ENCODE measurements at regions not wholly inside any gene's neighbourhood (a gene's known extent, or its start where the extent isn't known, plus 50 kb on each side); places are given as distances from the start of the nearest gene placed in this dataset.

DNA sequence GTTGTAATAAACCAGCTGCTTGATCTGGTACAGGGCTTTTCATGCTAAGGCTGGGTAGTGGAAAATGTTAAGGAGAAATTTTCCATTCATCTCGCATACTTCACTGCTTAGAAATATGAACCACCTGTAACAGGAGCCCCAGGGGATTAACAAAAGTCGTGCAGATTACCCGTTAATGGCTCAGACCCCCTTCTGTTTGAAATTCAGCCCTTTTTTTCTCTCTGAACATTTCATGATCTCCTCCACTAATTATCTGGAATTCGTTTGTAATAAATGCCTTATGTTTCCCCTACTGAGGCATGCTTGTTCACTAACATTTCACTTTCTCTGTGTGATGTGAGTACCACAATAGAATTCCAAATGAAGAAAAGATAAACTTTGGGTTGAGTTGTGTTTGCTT is 336.4 kb upstream of the HSF2 start:
- no TSS peak for BruUV-seq (replicated peaks)
- RAD21 ChIA-PET (ENCODE audit: unreplicated experiment) = no interaction called here
- TF ChIP-seq NFXL1 (IDR thresholded peaks at IDR 0.05; ENCODE audit: borderline replicate concordance) (no peak), KAT2A (conservative IDR thresholded peaks at IDR 0.05; ENCODE audit: control insufficient read depth, low read depth, low read length) (no peak), ATF7 (IDR thresholded peaks at IDR 0.05; ENCODE audit: low read depth) (no peak), WRNIP1 (IDR thresholded peaks at IDR 0.05; ENCODE audit: borderline replicate concordance, low read depth, low read length) (no peak), GATAD2B (conservative IDR thresholded peaks at IDR 0.05; ENCODE audit: low read depth) (no peak), ZZZ3 (IDR thresholded peaks at IDR 0.05; ENCODE audit: control insufficient read depth, insufficient read length, low read depth) (no peak), PML (IDR thresholded peaks at IDR 0.05; ENCODE audit: low read length) (no peak), NR2F1 (conservative IDR thresholded peaks at IDR 0.05) (no peak), BMI1 (IDR thresholded peaks at IDR 0.05; ENCODE audit: borderline replicate concordance) (no peak)
- TF ChIP-seq, protein P1, sequence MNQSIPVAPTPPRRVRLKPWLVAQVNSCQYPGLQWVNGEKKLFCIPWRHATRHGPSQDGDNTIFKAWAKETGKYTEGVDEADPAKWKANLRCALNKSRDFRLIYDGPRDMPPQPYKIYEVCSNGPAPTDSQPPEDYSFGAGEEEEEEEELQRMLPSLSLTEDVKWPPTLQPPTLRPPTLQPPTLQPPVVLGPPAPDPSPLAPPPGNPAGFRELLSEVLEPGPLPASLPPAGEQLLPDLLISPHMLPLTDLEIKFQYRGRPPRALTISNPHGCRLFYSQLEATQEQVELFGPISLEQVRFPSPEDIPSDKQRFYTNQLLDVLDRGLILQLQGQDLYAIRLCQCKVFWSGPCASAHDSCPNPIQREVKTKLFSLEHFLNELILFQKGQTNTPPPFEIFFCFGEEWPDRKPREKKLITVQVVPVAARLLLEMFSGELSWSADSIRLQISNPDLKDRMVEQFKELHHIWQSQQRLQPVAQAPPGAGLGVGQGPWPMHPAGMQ (IDR thresholded peaks at IDR 0.05; ENCODE audit: borderline replicate concordance) = no peak
- TF ChIP-seq, protein P2, sequence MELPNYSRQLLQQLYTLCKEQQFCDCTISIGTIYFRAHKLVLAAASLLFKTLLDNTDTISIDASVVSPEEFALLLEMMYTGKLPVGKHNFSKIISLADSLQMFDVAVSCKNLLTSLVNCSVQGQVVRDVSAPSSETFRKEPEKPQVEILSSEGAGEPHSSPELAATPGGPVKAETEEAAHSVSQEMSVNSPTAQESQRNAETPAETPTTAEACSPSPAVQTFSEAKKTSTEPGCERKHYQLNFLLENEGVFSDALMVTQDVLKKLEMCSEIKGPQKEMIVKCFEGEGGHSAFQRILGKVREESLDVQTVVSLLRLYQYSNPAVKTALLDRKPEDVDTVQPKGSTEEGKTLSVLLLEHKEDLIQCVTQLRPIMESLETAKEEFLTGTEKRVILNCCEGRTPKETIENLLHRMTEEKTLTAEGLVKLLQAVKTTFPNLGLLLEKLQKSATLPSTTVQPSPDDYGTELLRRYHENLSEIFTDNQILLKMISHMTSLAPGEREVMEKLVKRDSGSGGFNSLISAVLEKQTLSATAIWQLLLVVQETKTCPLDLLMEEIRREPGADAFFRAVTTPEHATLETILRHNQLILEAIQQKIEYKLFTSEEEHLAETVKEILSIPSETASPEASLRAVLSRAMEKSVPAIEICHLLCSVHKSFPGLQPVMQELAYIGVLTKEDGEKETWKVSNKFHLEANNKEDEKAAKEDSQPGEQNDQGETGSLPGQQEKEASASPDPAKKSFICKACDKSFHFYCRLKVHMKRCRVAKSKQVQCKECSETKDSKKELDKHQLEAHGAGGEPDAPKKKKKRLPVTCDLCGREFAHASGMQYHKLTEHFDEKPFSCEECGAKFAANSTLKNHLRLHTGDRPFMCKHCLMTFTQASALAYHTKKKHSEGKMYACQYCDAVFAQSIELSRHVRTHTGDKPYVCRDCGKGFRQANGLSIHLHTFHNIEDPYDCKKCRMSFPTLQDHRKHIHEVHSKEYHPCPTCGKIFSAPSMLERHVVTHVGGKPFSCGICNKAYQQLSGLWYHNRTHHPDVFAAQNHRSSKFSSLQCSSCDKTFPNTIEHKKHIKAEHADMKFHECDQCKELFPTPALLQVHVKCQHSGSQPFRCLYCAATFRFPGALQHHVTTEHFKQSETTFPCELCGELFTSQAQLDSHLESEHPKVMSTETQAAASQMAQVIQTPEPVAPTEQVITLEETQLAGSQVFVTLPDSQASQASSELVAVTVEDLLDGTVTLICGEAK (IDR thresholded peaks at IDR 0.05; ENCODE audit: borderline replicate concordance) = no peak

More for the DNA sequence above, 336.4 kb upstream of the HSF2 start:
- Histone ChIP-seq H3K4me1 (ENCODE audit: control insufficient read depth, insufficient read depth, low read length) (no peaks in the 10 kb centered on the region), H4K20me1 (ENCODE audit: control insufficient read depth, insufficient read depth) (no peaks in the 10 kb centered on the region), H3K9me3 (replicated peaks; ENCODE audit: control insufficient read depth, insufficient read depth, low read length) (no peaks in the 10 kb centered on the region), H3K4me2 (ENCODE audit: control insufficient read depth, insufficient read depth) (no peak overlapping the region), H3K4me3 (no peak overlapping the region), H2AFZ (ENCODE audit: control insufficient read depth, low read depth, low read length) (no peak overlapping the region), H3K9ac (ENCODE audit: control insufficient read depth, insufficient read depth, low read length) (no peak overlapping the region), H3K27ac (ENCODE audit: control insufficient read depth, insufficient read depth) (no peak overlapping the region), H3K79me2 (ENCODE audit: control insufficient read depth, insufficient read depth, low read length) (no peaks in the 10 kb centered on the region), H3K27me3 (replicated peaks in 1 of 2; ENCODE audit: control insufficient read depth in 2 of 2, insufficient read depth in 2 of 2, low read length in 1 of 2) (no peaks in the 10 kb centered on the region), H3K36me3 (ENCODE audit: control insufficient read depth in 2 of 2, insufficient read depth in 2 of 2, low read length in 1 of 2) (no peaks in the 10 kb centered on the region)
- DNase-seq (ENCODE audit: low read depth, low spot score) (no peak), FAIRE-seq (no peak), ATAC-seq (no peak)
- intact Hi-C loops (cut with micrococcal nuclease; ENCODE audit: unreplicated experiment) = no loop called here
- SMC1A ChIA-PET (ENCODE audit: uncharacterized antibody, unreplicated experiment) = interaction anchor here (0.5 kb wide), 1 partner anchor 165 kb away, joined by 3 read pairs; no protein-coding TSS in a partner anchor
- CTCF ChIA-PET = no interaction called here
- WGBS (ENCODE audit: insufficient coverage, insufficient replicate concordance, low lambda C conversion rate, missing lambda C conversion rate) = 19% methylated on average over 4 of the region's 4 CpGs
- POLR2A ChIA-PET = no interaction called here
- in situ Hi-C loops (cut with MboI) = no loop called here

Measured in GM12878 (cell line).